ENCODE measurements at regions not wholly inside any gene's neighbourhood (a gene's known extent, or its start where the extent isn't known, plus 50 kb on each side); places are given as distances from the start of the nearest gene placed in this dataset.

GRCh38 chr14:84003346-84003745 is 1526.6 kb upstream of the FLRT2 start:
- ATAC-seq (no peak), DNase-seq (ENCODE audit: low read depth, low spot score) (no peak)
- in situ Hi-C loops (cut with HindIII; ENCODE audit: low pct_unique_long_range_greater_than_20kb, low sequenced_read_pairs) (no loop called here), intact Hi-C loops (cut with micrococcal nuclease; ENCODE audit: unreplicated experiment) (no loop called here)
- BruUV-seq (replicated peaks) = no TSS peak
- POLR2A ChIA-PET = no interaction called here
- H3K4me1 ChIP-seq (ENCODE audit: control insufficient read depth, insufficient read depth, low read length) = no peaks in the 10 kb centered on the region
- CTCF ChIA-PET = no interaction called here
- TF ChIP-seq SIN3A (IDR thresholded peaks at IDR 0.05; ENCODE audit: borderline replicate concordance, insufficient read depth, low read depth, low read length) (no peak), POLR2AphosphoS5 (IDR thresholded peaks at IDR 0.05; ENCODE audit: low read depth, low read length) (no peak), TCF7L2 (IDR thresholded peaks at IDR 0.05; ENCODE audit: low read depth, low read length) (no peak)
- TF ChIP-seq, protein P1, sequence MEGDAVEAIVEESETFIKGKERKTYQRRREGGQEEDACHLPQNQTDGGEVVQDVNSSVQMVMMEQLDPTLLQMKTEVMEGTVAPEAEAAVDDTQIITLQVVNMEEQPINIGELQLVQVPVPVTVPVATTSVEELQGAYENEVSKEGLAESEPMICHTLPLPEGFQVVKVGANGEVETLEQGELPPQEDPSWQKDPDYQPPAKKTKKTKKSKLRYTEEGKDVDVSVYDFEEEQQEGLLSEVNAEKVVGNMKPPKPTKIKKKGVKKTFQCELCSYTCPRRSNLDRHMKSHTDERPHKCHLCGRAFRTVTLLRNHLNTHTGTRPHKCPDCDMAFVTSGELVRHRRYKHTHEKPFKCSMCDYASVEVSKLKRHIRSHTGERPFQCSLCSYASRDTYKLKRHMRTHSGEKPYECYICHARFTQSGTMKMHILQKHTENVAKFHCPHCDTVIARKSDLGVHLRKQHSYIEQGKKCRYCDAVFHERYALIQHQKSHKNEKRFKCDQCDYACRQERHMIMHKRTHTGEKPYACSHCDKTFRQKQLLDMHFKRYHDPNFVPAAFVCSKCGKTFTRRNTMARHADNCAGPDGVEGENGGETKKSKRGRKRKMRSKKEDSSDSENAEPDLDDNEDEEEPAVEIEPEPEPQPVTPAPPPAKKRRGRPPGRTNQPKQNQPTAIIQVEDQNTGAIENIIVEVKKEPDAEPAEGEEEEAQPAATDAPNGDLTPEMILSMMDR (IDR thresholded peaks at IDR 0.05) = no peak
- TF ChIP-seq, protein P2, sequence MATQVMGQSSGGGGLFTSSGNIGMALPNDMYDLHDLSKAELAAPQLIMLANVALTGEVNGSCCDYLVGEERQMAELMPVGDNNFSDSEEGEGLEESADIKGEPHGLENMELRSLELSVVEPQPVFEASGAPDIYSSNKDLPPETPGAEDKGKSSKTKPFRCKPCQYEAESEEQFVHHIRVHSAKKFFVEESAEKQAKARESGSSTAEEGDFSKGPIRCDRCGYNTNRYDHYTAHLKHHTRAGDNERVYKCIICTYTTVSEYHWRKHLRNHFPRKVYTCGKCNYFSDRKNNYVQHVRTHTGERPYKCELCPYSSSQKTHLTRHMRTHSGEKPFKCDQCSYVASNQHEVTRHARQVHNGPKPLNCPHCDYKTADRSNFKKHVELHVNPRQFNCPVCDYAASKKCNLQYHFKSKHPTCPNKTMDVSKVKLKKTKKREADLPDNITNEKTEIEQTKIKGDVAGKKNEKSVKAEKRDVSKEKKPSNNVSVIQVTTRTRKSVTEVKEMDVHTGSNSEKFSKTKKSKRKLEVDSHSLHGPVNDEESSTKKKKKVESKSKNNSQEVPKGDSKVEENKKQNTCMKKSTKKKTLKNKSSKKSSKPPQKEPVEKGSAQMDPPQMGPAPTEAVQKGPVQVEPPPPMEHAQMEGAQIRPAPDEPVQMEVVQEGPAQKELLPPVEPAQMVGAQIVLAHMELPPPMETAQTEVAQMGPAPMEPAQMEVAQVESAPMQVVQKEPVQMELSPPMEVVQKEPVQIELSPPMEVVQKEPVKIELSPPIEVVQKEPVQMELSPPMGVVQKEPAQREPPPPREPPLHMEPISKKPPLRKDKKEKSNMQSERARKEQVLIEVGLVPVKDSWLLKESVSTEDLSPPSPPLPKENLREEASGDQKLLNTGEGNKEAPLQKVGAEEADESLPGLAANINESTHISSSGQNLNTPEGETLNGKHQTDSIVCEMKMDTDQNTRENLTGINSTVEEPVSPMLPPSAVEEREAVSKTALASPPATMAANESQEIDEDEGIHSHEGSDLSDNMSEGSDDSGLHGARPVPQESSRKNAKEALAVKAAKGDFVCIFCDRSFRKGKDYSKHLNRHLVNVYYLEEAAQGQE (IDR thresholded peaks at IDR 0.05; ENCODE audit: insufficient read depth in 1 of 2, low read depth in 2 of 2, low read length in 1 of 2) = no peak
- no peak overlapping the region for H3K27ac ChIP-seq (ENCODE audit: low read length)
- no peaks in the 10 kb centered on the region for H3K27me3 ChIP-seq (ENCODE audit: control insufficient read depth, insufficient read depth, low read length)
- no peaks in the 10 kb centered on the region for H3K36me3 ChIP-seq (ENCODE audit: control insufficient read depth, insufficient read depth, low read length)
- H3K4me3 ChIP-seq (ENCODE audit: low read depth in 2 of 2, low read length in 2 of 2) = no peak overlapping the region
- H3K9me3 ChIP-seq (ENCODE audit: control insufficient read depth, insufficient read depth, low read depth, low read length) = no peaks in the 10 kb centered on the region

DNA sequence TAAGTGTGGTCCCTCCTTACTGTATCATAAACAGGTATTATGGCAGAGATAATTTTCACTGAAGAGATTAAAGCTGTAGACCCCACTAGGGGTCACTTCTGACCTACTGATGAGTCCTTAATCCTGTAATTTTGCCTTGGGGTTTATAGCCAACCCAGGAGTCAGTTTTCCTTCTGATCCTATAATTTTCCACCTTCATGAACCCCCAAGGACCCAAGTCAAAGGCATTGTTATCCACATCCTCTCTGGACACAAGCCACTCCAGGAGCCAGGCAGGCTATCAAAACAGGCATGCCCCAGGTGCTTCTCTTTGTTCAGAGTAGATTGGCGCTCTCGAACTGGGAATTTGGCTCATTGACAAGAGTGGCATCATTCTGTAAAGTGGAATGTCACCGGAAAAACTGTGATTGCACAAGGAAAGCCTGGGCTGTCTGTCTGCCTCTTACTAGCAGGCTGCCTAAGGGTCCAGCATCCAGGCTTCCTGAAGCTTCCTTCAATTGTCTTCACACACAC is 1523.2 kb upstream of the FLRT2 start:
- Histone ChIP-seq H3K4me1 (ENCODE audit: control insufficient read depth, insufficient read depth, low read length) (no peaks in the 10 kb centered on the region), H3K9me3 (ENCODE audit: control insufficient read depth, insufficient read depth, low read depth, low read length) (no peaks in the 10 kb centered on the region), H3K4me3 (ENCODE audit: low read depth in 2 of 2, low read length in 2 of 2) (no peak overlapping the region), H3K36me3 (ENCODE audit: control insufficient read depth, insufficient read depth, low read length) (no peaks in the 10 kb centered on the region), H3K27me3 (ENCODE audit: control insufficient read depth, insufficient read depth, low read length) (no peaks in the 10 kb centered on the region), H3K27ac (ENCODE audit: low read length) (no peak overlapping the region)
- CTCF ChIA-PET = no interaction called here
- no peak for DNase-seq (ENCODE audit: low read depth, low spot score)
- intact Hi-C loops (cut with micrococcal nuclease; ENCODE audit: unreplicated experiment) = no loop called here
- POLR2A ChIA-PET = no interaction called here
- in situ Hi-C loops (cut with HindIII; ENCODE audit: low pct_unique_long_range_greater_than_20kb, low sequenced_read_pairs) = no loop called here
- no peak for TF ChIP-seq TCF7L2 (IDR thresholded peaks at IDR 0.05; ENCODE audit: low read depth, low read length)
- no TSS peak for BruUV-seq (replicated peaks)
- no peak for ATAC-seq

DNA sequence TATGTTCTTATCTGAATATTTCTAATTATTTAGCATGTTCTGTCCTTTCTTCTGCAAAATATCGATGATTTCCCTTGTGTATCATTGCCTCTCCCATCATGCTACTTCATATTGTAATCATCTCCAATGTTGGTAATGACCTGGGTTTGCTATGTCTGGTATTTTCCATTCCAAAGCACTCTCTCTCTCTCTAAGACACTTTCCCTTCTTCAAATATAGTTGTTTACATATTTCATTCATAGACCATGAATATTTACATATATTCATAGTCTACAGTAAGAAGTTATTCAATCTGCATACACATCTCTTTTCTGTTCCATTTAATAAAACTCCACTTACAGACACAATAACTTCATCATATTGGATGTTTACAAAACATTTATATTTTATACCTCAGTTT is 1516.5 kb upstream of the FLRT2 start:
- no peaks in the 10 kb centered on the region for H3K4me1 ChIP-seq (ENCODE audit: control insufficient read depth, insufficient read depth, low read length)
- TF ChIP-seq POLR2AphosphoS5 (IDR thresholded peaks at IDR 0.05; ENCODE audit: low read depth, low read length) (no peak), SIN3A (IDR thresholded peaks at IDR 0.05; ENCODE audit: borderline replicate concordance, insufficient read depth, low read depth, low read length) (no peak), TCF7L2 (IDR thresholded peaks at IDR 0.05; ENCODE audit: low read depth, low read length) (no peak)
- TF ChIP-seq, protein P2 (IDR thresholded peaks at IDR 0.05; ENCODE audit: insufficient read depth in 1 of 2, low read depth in 2 of 2, low read length in 1 of 2) = no peak
- TF ChIP-seq, protein P1 (IDR thresholded peaks at IDR 0.05) = no peak
- no peak overlapping the region for H3K4me3 ChIP-seq (ENCODE audit: low read depth in 2 of 2, low read length in 2 of 2)
- H3K27me3 ChIP-seq (ENCODE audit: control insufficient read depth, insufficient read depth, low read length) = no peaks in the 10 kb centered on the region
- BruUV-seq (replicated peaks) = no TSS peak
- POLR2A ChIA-PET = no interaction called here
- intact Hi-C loops (cut with micrococcal nuclease; ENCODE audit: unreplicated experiment) = no loop called here
- DNase-seq (ENCODE audit: low read depth, low spot score) (no peak), ATAC-seq (no peak)
- in situ Hi-C loops (cut with HindIII; ENCODE audit: low pct_unique_long_range_greater_than_20kb, low sequenced_read_pairs) = no loop called here
- no peaks in the 10 kb centered on the region for H3K36me3 ChIP-seq (ENCODE audit: control insufficient read depth, insufficient read depth, low read length)
- H3K27ac ChIP-seq (ENCODE audit: low read length) = no peak overlapping the region
- H3K9me3 ChIP-seq (ENCODE audit: control insufficient read depth, insufficient read depth, low read depth, low read length) = no peaks in the 10 kb centered on the region
- CTCF ChIA-PET = no interaction called here
